K562 (cell line): ENCODE measurements at regions not wholly inside any gene's neighbourhood (a gene's known extent, or its start where the extent isn't known, plus 50 kb on each side); places are given as distances from the start of the nearest gene placed in this dataset.

Experiments
- ATAC-seq: fragments of 200-7000 bp; cut with Tn5 transposase; 3 replicates; pipeline ENCODE4 v1.9.1; 2020; ENCODE audit warnings: moderate library complexity
- BruUV-seq: library from RNA; stranded (reverse); fragments of 400-500 nt; replicated peaks from 2 replicates; lab custom pipeline; 2021; lab: Mats Ljungman, UMichigan
- CTCF ChIA-PET: fragments of 300-600 bp; formaldehyde crosslinking; extraction: SDS; loops from one replicate; lab custom pipeline; 2021; ENCODE audit warnings: low intra/inter-chr PET ratio; lab: Yijun Ruan, JAX
- POLR2A ChIA-PET: fragments of 300-600, 350-650 bp; sonication (Branson Sonifier 250); formaldehyde crosslinking; extraction: SDS; loops from one replicate; lab custom pipeline; 2021; ENCODE audit warnings: antibody characterized with exemption, inconsistent platforms; lab: Yijun Ruan, JAX
- DNase-seq, 4 experiments: peaks; one replicate each; pipeline versions ENCODE4 v3.0.0 to v3.0.0-alpha.2; 2011 to 2018; ENCODE audit warnings: low spot score in 3 of 4, mixed read lengths in 3 of 4; ENCODE audit errors: extremely low read depth in 1 of 4
- FAIRE-seq: peaks from 2 replicates; lab custom pipeline; 2011; peaks lifted over from hg19 to GRCh38; lab: Jason Lieb, UNC
- H2AFZ ChIP-seq: 2 replicates; pipeline ENCODE4 v1.6.0; 2011; ENCODE audit warnings: low read depth, low read length, control low read depth, inconsistent platforms
- H3K27ac ChIP-seq: fragments of 200-600 bp; 3 replicates; pipeline ENCODE4 v1.8.0; 2011; ENCODE audit warnings: low read depth, mild to moderate bottlenecking, control low read depth, inconsistent platforms, low read length, moderate library complexity, mixed read lengths; ENCODE audit errors: extremely low read depth
- H3K27me3 ChIP-seq, 2 experiments: fragments of 300-600 bp in 1 of 2; 2 replicates in 1 of 2; 3 replicates in 1 of 2; pipeline versions ENCODE4 v1.6.0 to v1.8.0; 2011; ENCODE audit warnings: inconsistent platforms in 2 of 2, low read length in 2 of 2, mild to moderate bottlenecking in 1 of 2, mixed read lengths in 1 of 2, moderate library complexity in 1 of 2; ENCODE audit not compliant: control insufficient read depth in 2 of 2, insufficient read depth in 2 of 2
- H3K36me3 ChIP-seq: fragments of 300-600 bp; 3 replicates; pipeline ENCODE4 v1.8.0; 2011; ENCODE audit warnings: mild to moderate bottlenecking, low read length, inconsistent platforms; ENCODE audit not compliant: control insufficient read depth, insufficient read depth
- H3K4me1 ChIP-seq, 2 experiments: fragments of 200-600 bp in 1 of 2; replicated peaks in 1 of 2; 2 replicates in 1 of 2; 3 replicates in 1 of 2; pipeline versions ENCODE4 v1.5.1 to v1.8.0; 2011; ENCODE audit warnings: inconsistent platforms in 2 of 2, low read length in 2 of 2, mild to moderate bottlenecking in 1 of 2, mixed read lengths in 1 of 2, moderate library complexity in 1 of 2; ENCODE audit not compliant: control insufficient read depth in 2 of 2, insufficient read depth in 2 of 2
- H3K4me2 ChIP-seq: 2 replicates; pipeline ENCODE4 v1.6.1; 2011; ENCODE audit warnings: low read length, control low read depth, inconsistent platforms, mixed read lengths; ENCODE audit not compliant: insufficient read depth
- H3K4me3 ChIP-seq: fragments of 200-600 bp; sonication (generic), shearing (Covaris generic); 2 replicates; pipeline ENCODE4 v1.5.1; 2016; ENCODE audit warnings: control low read depth, inconsistent platforms
- H3K79me2 ChIP-seq: fragments of 200-600 bp; 3 replicates; pipeline ENCODE4 v1.8.0; 2011; ENCODE audit warnings: low read length, inconsistent platforms; ENCODE audit not compliant: control insufficient read depth, insufficient read depth
- H3K9ac ChIP-seq, 2 experiments: 2 replicates each; pipeline versions ENCODE4 v1.6.0 to v1.6.1; 2011; ENCODE audit warnings: low read depth in 2 of 2, low read length in 2 of 2, control low read depth in 1 of 2, inconsistent platforms in 1 of 2, mild to moderate bottlenecking in 1 of 2, mixed read lengths in 1 of 2; ENCODE audit not compliant: insufficient read depth in 1 of 2
- H3K9me1 ChIP-seq: one replicate; pipeline ENCODE4 v1.6.0; 2011; ENCODE audit warnings: inconsistent platforms, mild to moderate bottlenecking, low read length, moderate library complexity; ENCODE audit not compliant: control insufficient read depth, insufficient read depth
- H3K9me3 ChIP-seq: replicated peaks from 2 replicates; pipeline ENCODE4 v1.5.1; 2011; ENCODE audit warnings: low read depth, low read length, inconsistent platforms; ENCODE audit not compliant: control insufficient read depth, insufficient read depth
- H4K20me1 ChIP-seq: replicated peaks from 2 replicates; pipeline ENCODE4 v1.6.1; 2011; ENCODE audit warnings: low read length, inconsistent platforms, mixed read lengths; ENCODE audit not compliant: control insufficient read depth, insufficient read depth
- CREB1 ChIP-seq, 2 experiments: sonication (generic) in 1 of 2; formaldehyde crosslinking in 1 of 2; IDR thresholded peaks; 2 replicates each; pipeline versions ENCODE4 v1.6.1 to v1.8.0; 2012 to 2022; ENCODE audit warnings: inconsistent platforms in 1 of 2, mild to moderate bottlenecking in 1 of 2, missing genetic modification reagents in 1 of 2, moderate library complexity in 1 of 2
- TFAM ChIP-seq: fragments of 250-450 bp; sonication (Bioruptor Pico); conservative IDR thresholded peaks from 2 replicates; pipeline ENCODE4 v1.5.0; 2021; ENCODE audit warnings: mild to moderate bottlenecking, moderate library complexity
- ZNF316 ChIP-seq: fragments of 450-650 bp; IDR thresholded peaks from 2 replicates; pipeline ENCODE4 v1.6.1; 2016
- WGBS: fragments of 100-300 bp; shearing (Covaris generic); methylation state at CpG from one replicate; pipeline ENCODE4 v1.1.6; 2016; ENCODE audit warnings: low coverage, mixed read lengths; ENCODE audit not compliant: insufficient coverage; ENCODE audit errors: missing lambda C conversion rate; 5-methylcytosine and 5-hydroxymethylcytosine counted together
- in situ Hi-C: fragments of 300-500 bp; cut with MboI; formaldehyde crosslinking; loops from 4 replicates; pipeline ENCODE4 v1.15.0; 2018; ENCODE audit warnings: inconsistent platforms, mixed read lengths
- intact Hi-C: fragments of 100-400 bp; cut with micrococcal nuclease; formaldehyde crosslinking; loops from 2 replicates; pipeline ENCODE4 v1.14.2; 2022
- TF ChIP-seq, protein P1 (sequence below): fragments of 450-650 bp; IDR thresholded peaks from 2 replicates; pipeline ENCODE4 v1.6.1; 2017; ENCODE audit warnings: mild to moderate bottlenecking, moderate library complexity
- TF ChIP-seq, protein P2 (sequence below), 3 experiments: IDR thresholded peaks in 2 of 3; conservative IDR thresholded peaks in 1 of 3; 2 replicates each; pipeline ENCODE4 v1.5.1; 2011 to 2012; ENCODE audit warnings: low read length in 3 of 3, mild to moderate bottlenecking in 3 of 3, control low read depth in 2 of 3, improper control_type of control experiment in 1 of 3, inconsistent platforms in 1 of 3, low read depth in 1 of 3, mixed read lengths in 1 of 3, moderate library complexity in 1 of 3; ENCODE audit not compliant: insufficient read depth in 2 of 3

DNA sequence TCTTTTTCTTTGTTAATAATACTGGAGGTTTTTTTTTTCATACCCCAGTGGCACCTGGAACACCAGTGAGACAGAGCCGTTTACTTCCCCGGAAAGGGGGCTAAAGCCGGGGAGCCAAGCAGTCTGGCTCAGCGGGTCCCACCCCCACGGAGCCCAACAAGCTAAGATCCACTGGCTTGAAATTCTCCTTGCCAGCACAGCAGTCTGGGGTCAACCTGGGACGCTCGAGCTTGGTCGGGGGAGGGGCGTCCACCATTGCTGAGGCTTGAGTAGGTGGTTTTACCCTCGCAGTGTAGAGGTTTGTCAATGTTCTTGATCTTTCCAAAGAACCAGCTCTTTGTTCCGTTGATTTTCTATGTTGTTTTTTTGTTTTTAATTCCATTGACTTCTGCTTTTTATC, 94.6 kb upstream of the DIAPH3 start:
- ChIA-PET CTCF (no interaction called here), POLR2A (no interaction called here)
- no peak for ATAC-seq
- peak in 1 of 4 experiments; percentile 13 for DNase-seq
- Histone ChIP-seq H3K9me1 (no peaks in the 10 kb centered on the region), H3K4me2 (no peak overlapping the region), H3K27me3 (no peaks in the 10 kb centered on the region), H3K4me1 (no peaks in the 10 kb centered on the region), H2AFZ (peak overlapping the region; percentile 74), H3K4me3 (no peak overlapping the region), H4K20me1 (no peaks in the 10 kb centered on the region), H3K36me3 (no peaks in the 10 kb centered on the region), H3K9me3 (no peaks in the 10 kb centered on the region), H3K79me2 (no peaks in the 10 kb centered on the region), H3K9ac (no peak overlapping the region; a peak in 1 of 4 replicates), H3K27ac (no peak overlapping the region)
- 6% methylated on average over 5 of the region's 11 CpGs for WGBS
- no peak for FAIRE-seq
- TF ChIP-seq, protein P1, sequence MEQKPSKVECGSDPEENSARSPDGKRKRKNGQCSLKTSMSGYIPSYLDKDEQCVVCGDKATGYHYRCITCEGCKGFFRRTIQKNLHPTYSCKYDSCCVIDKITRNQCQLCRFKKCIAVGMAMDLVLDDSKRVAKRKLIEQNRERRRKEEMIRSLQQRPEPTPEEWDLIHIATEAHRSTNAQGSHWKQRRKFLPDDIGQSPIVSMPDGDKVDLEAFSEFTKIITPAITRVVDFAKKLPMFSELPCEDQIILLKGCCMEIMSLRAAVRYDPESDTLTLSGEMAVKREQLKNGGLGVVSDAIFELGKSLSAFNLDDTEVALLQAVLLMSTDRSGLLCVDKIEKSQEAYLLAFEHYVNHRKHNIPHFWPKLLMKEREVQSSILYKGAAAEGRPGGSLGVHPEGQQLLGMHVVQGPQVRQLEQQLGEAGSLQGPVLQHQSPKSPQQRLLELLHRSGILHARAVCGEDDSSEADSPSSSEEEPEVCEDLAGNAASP = peak; percentile 46; the same call in 1 of the 2 replicates
- no peak for TF ChIP-seq TFAM (CRISPR knock-in tag)
- in situ Hi-C loops = no loop called here
- intact Hi-C loops = no loop called here
- no TSS peak for BruUV-seq

DNA sequence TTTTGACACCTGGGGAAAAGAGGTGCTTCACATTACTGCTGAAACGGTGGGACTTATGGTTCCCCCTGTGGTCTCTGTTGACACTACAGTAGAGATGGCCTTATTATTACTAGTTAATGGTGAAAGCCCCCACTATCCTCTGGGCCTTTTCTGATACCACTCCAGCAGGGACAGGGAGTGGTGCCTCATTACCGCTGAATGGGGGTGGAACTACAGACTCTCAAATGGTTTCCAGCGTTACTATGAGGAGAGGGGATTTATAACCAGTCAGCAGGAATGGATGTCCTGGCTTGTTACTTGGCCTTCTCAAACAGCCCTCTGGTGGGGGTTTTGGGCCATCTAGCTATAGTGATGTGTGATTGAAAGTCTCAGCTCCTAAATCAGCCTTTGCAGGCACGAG, 96.7 kb upstream of the DIAPH3 start:
- peak overlapping the region; percentile 54; the same call in 1 of the 2 replicates for H2AFZ ChIP-seq
- H3K79me2 ChIP-seq = no peaks in the 10 kb centered on the region
- FAIRE-seq = no peak
- in situ Hi-C loops = no loop called here
- TF ChIP-seq CREB1 (IDR thresholded peaks at IDR 0.05) = no peak
- no peak for TF ChIP-seq CREB1 (CRISPR knock-in tag; IDR thresholded peaks at IDR 0.05)
- TF ChIP-seq, protein P2, sequence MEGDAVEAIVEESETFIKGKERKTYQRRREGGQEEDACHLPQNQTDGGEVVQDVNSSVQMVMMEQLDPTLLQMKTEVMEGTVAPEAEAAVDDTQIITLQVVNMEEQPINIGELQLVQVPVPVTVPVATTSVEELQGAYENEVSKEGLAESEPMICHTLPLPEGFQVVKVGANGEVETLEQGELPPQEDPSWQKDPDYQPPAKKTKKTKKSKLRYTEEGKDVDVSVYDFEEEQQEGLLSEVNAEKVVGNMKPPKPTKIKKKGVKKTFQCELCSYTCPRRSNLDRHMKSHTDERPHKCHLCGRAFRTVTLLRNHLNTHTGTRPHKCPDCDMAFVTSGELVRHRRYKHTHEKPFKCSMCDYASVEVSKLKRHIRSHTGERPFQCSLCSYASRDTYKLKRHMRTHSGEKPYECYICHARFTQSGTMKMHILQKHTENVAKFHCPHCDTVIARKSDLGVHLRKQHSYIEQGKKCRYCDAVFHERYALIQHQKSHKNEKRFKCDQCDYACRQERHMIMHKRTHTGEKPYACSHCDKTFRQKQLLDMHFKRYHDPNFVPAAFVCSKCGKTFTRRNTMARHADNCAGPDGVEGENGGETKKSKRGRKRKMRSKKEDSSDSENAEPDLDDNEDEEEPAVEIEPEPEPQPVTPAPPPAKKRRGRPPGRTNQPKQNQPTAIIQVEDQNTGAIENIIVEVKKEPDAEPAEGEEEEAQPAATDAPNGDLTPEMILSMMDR (IDR thresholded peaks at IDR 0.05 in 2 of 3, conservative IDR thresholded peaks at IDR 0.05 in 1 of 3; ENCODE audit: insufficient read depth in 2 of 3, low read depth in 1 of 3, low read length in 3 of 3) = peak in 1 of 3 experiments; percentile 14; a peak in 1 of 6 replicates
- TF ChIP-seq ZNF316 = 0 out of 2 replicates have a peak, but pooled peaks have one; percentile 14
- TF ChIP-seq, all 486 proteins: peak for 2
- Histone ChIP-seq H3K36me3 (no peaks in the 10 kb centered on the region), H3K4me2 (no peak overlapping the region), H3K4me1 (no peaks in the 10 kb centered on the region), H3K9me1 (no peaks in the 10 kb centered on the region), H4K20me1 (no peaks in the 10 kb centered on the region), H3K27ac (no peak overlapping the region), H3K9me3 (no peaks in the 10 kb centered on the region), H3K9ac (no peak overlapping the region), H3K27me3 (no peaks in the 10 kb centered on the region), H3K4me3 (no peak overlapping the region)
- BruUV-seq = no TSS peak
- ChIA-PET POLR2A (interaction anchor here (1.2 kb wide), 1 partner anchor 10 kb away, joined by 3 read pairs; no protein-coding TSS in a partner anchor), CTCF (no interaction called here)
- WGBS = 41% methylated on average over 4 of the region's 4 CpGs
- ATAC-seq (peak; percentile 74), DNase-seq (peak in 1 of 4 experiments; percentile 6)
- intact Hi-C loops = no loop called here
